Liver (tissue), 8 donors: ENCODE measurements at regions not wholly inside any gene's neighbourhood (a gene's known extent, or its start where the extent isn't known, plus 50 kb on each side); places are given as distances from the start of the nearest gene placed in this dataset.

Experiments
- DNase-seq: peaks from one replicate; pipeline ENCODE4 v3.0.0-alpha.2; 2017; ENCODE audit warnings: low spot score
- H3K27ac ChIP-seq, 2 donors: one replicate each; pipeline ENCODE4 v1.7.0; 2013; ENCODE audit warnings: inconsistent platforms in 2 of 2, low read length in 2 of 2, control low read depth in 1 of 2, low read depth in 1 of 2, mild to moderate bottlenecking in 1 of 2
- H3K27me3 ChIP-seq, 4 donors: one replicate each; pipeline versions ENCODE4 v1.6.1 to v1.7.0; 2013; ENCODE audit warnings: low read length in 3 of 4, inconsistent platforms in 1 of 4, mild to moderate bottlenecking in 1 of 4, moderate library complexity in 1 of 4; ENCODE audit not compliant: control insufficient read depth in 4 of 4, insufficient read depth in 4 of 4
- H3K36me3 ChIP-seq, 4 donors: one replicate each; pipeline versions ENCODE4 v1.6.1 to v1.7.0; 2013; ENCODE audit warnings: low read length in 3 of 4, mild to moderate bottlenecking in 3 of 4, low read depth in 1 of 4, moderate library complexity in 1 of 4; ENCODE audit not compliant: control insufficient read depth in 4 of 4, insufficient read depth in 3 of 4
- H3K4me1 ChIP-seq, 4 donors: one replicate each; pipeline versions ENCODE4 v1.6.1 to v1.7.0; 2013; ENCODE audit warnings: low read length in 3 of 4, mild to moderate bottlenecking in 3 of 4, moderate library complexity in 1 of 4; ENCODE audit not compliant: control insufficient read depth in 4 of 4, insufficient read depth in 4 of 4
- H3K4me3 ChIP-seq, 3 donors: one replicate each; pipeline versions ENCODE4 v1.6.1 to v1.7.0; 2013; ENCODE audit warnings: low read length in 3 of 3, control low read depth in 1 of 3, low read depth in 1 of 3, mild to moderate bottlenecking in 1 of 3
- H3K9ac ChIP-seq, 2 donors: one replicate each; pipeline ENCODE4 v1.7.0; 2013; ENCODE audit warnings: low read length in 2 of 2, mild to moderate bottlenecking in 2 of 2, moderate library complexity in 2 of 2, control low read depth in 1 of 2, low read depth in 1 of 2
- H3K9me3 ChIP-seq, 4 donors: one replicate each; pipeline versions ENCODE4 v1.6.1 to v1.7.0; 2013; ENCODE audit warnings: low read length in 3 of 4; ENCODE audit not compliant: control insufficient read depth in 4 of 4
- ATF3 ChIP-seq: IDR thresholded peaks from 2 replicates; pipeline ENCODE4 v1.6.1; 2016; ENCODE audit warnings: antibody characterized with exemption
- EGR1 ChIP-seq, 2 donors: IDR thresholded peaks; 2 replicates each; pipeline ENCODE4 v1.6.1; 2016 to 2018; ENCODE audit warnings: antibody characterized with exemption in 2 of 2, low read depth in 2 of 2
- FOXA1 ChIP-seq: IDR thresholded peaks from 2 replicates; pipeline ENCODE4 v1.6.1; 2016; ENCODE audit warnings: antibody characterized with exemption
- FOXA2 ChIP-seq: IDR thresholded peaks from 2 replicates; pipeline ENCODE4 v1.6.1; 2016; ENCODE audit warnings: antibody characterized with exemption
- HNF4A ChIP-seq, 2 donors: conservative IDR thresholded peaks; 2 replicates each; pipeline ENCODE4 v1.6.1; 2016; ENCODE audit warnings: antibody characterized with exemption in 2 of 2, mild to moderate bottlenecking in 2 of 2
- HNF4G ChIP-seq: IDR thresholded peaks from 2 replicates; pipeline ENCODE4 v1.6.1; 2016; ENCODE audit warnings: antibody characterized with exemption
- JUND ChIP-seq, 2 donors: IDR thresholded peaks; 2 replicates each; pipeline ENCODE4 v1.6.1; 2016; ENCODE audit warnings: antibody characterized with exemption in 2 of 2
- NR2F2 ChIP-seq: IDR thresholded peaks from 2 replicates; pipeline ENCODE4 v1.6.1; 2016; ENCODE audit warnings: antibody characterized with exemption
- RAD21 ChIP-seq, 2 donors: IDR thresholded peaks; 2 replicates each; pipeline ENCODE4 v1.6.1; 2016; ENCODE audit warnings: antibody characterized with exemption in 2 of 2, mild to moderate bottlenecking in 2 of 2
- REST ChIP-seq: IDR thresholded peaks from 2 replicates; pipeline ENCODE4 v1.6.1; 2016; ENCODE audit warnings: antibody characterized with exemption, mild to moderate bottlenecking
- RXRA ChIP-seq, 2 donors: IDR thresholded peaks; 2 replicates each; pipeline ENCODE4 v1.6.1; 2017 to 2018; ENCODE audit warnings: antibody characterized with exemption in 2 of 2, mild to moderate bottlenecking in 1 of 2
- SP1 ChIP-seq: IDR thresholded peaks from 2 replicates; pipeline ENCODE4 v1.6.1; 2018; ENCODE audit warnings: antibody characterized with exemption, mild to moderate bottlenecking
- TAF1 ChIP-seq: conservative IDR thresholded peaks from 2 replicates; pipeline ENCODE4 v1.6.1; 2016; ENCODE audit warnings: antibody characterized with exemption, mild to moderate bottlenecking
- YY1 ChIP-seq: IDR thresholded peaks from 2 replicates; pipeline ENCODE4 v1.6.1; 2016; ENCODE audit warnings: antibody characterized with exemption, mild to moderate bottlenecking
- ZBTB33 ChIP-seq: IDR thresholded peaks from 2 replicates; pipeline ENCODE4 v1.6.1; 2016; ENCODE audit warnings: antibody characterized with exemption
- WGBS: extraction: QIAGEN DNeasy Blood & Tissue Kit; methylation state at CpG from one replicate; pipeline ENCODE4 v1.1.7; 2013; 5-methylcytosine and 5-hydroxymethylcytosine counted together
- TF ChIP-seq, protein P1 (sequence below): IDR thresholded peaks from 2 replicates; pipeline ENCODE4 v1.6.1; 2016; ENCODE audit warnings: antibody characterized with exemption
- TF ChIP-seq, protein P2 (sequence below): fragments of 150-350 bp; IDR thresholded peaks from 2 replicates; pipeline ENCODE4 v1.5.1; 2017; ENCODE audit warnings: improper control_type of control experiment, low read depth, low read length; ENCODE audit not compliant: missing input control
- donor health status: healthy.
- donor health status: healthy.
- donor health status: healthy.
- donor health status: healthy.
- donor health status: healthy.

DNA sequence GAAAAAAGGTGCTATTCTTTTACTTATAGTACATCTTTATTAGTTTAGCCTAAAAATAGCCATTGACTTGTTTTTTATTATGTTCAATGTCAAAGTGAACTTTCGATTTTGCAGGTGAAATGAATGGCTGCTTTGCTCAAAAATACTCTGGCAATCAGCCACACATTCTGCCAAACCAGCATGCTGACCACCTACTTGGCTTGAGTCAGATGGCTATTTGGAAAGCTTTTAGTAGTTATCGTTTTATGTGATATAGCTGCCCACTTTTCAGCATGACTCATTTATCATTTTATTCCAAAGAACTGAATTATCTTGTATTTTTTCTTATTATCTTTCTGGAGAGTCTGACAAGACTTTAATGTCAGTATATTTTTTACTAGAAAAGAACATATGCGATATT, 1615.8 kb upstream of the TMEFF2 start:
- DNase-seq, result no peak
- Histone ChIP-seq H3K36me3 (no peaks in the 10 kb centered on the region), H3K27ac (no peak overlapping the region), H3K4me3 (no peak overlapping the region), H3K27me3 (no peaks in the 10 kb centered on the region), H3K9me3 (no peaks in the 10 kb centered on the region), H3K9ac (no peak overlapping the region), H3K4me1 (no peaks in the 10 kb centered on the region)
- no peak for TF ChIP-seq ZBTB33
- TF ChIP-seq HNF4A (conservative IDR thresholded peaks at IDR 0.05), result no peak
- TF ChIP-seq YY1, result no peak
- TF ChIP-seq, protein P1, sequence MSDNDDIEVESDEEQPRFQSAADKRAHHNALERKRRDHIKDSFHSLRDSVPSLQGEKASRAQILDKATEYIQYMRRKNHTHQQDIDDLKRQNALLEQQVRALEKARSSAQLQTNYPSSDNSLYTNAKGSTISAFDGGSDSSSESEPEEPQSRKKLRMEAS, result no peak
- TF ChIP-seq SP1, result no peak
- no peak for TF ChIP-seq FOXA1
- no peak for TF ChIP-seq HNF4G
- no peak for TF ChIP-seq RAD21 (IDR thresholded peaks at IDR 0.05)
- no peak for TF ChIP-seq TAF1
- no peak for TF ChIP-seq NR2F2
- no peak for TF ChIP-seq ATF3
- no peak for TF ChIP-seq RXRA (IDR thresholded peaks at IDR 0.05)
- TF ChIP-seq, protein P2, sequence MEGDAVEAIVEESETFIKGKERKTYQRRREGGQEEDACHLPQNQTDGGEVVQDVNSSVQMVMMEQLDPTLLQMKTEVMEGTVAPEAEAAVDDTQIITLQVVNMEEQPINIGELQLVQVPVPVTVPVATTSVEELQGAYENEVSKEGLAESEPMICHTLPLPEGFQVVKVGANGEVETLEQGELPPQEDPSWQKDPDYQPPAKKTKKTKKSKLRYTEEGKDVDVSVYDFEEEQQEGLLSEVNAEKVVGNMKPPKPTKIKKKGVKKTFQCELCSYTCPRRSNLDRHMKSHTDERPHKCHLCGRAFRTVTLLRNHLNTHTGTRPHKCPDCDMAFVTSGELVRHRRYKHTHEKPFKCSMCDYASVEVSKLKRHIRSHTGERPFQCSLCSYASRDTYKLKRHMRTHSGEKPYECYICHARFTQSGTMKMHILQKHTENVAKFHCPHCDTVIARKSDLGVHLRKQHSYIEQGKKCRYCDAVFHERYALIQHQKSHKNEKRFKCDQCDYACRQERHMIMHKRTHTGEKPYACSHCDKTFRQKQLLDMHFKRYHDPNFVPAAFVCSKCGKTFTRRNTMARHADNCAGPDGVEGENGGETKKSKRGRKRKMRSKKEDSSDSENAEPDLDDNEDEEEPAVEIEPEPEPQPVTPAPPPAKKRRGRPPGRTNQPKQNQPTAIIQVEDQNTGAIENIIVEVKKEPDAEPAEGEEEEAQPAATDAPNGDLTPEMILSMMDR, result no peak
- TF ChIP-seq FOXA2, result no peak
- TF ChIP-seq REST, result no peak
- no peak for TF ChIP-seq EGR1 (IDR thresholded peaks at IDR 0.05; ENCODE audit: low read depth in 2 of 2)
- 82% methylated on average over 3 of the region's 3 CpGs for WGBS

DNA sequence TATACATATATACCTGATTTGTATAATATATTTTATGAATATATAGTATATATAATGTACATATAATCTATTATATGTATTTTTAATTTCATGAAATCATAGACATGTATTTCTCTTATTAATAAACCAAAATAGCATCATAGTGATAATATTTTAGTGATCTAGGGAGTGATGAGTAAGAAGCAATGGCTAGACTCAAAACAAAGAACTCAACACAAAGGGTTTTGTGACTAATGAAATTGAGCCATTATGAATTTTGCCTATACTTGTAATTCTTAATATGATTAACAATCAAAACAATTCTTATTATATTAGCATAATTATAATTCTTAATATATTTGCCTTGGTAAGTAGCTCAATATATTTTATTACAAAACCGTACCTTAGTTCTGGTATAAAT, 1614.1 kb upstream of the TMEFF2 start:
- Histone ChIP-seq H3K4me3 (no peak overlapping the region), H3K27me3 (no peaks in the 10 kb centered on the region), H3K9me3 (no peaks in the 10 kb centered on the region), H3K4me1 (no peaks in the 10 kb centered on the region), H3K27ac (no peak overlapping the region), H3K9ac (no peak overlapping the region), H3K36me3 (no peaks in the 10 kb centered on the region)
- TF ChIP-seq RXRA (IDR thresholded peaks at IDR 0.05), result no peak
- TF ChIP-seq, protein P1, result no peak
- TF ChIP-seq JUND (IDR thresholded peaks at IDR 0.05), result no peak
- TF ChIP-seq NR2F2, result no peak
- TF ChIP-seq HNF4A (conservative IDR thresholded peaks at IDR 0.05), result no peak
- TF ChIP-seq, protein P2, result no peak
- TF ChIP-seq RAD21 (IDR thresholded peaks at IDR 0.05), result no peak
- no peak for TF ChIP-seq TAF1
- TF ChIP-seq ZBTB33, result no peak
- TF ChIP-seq EGR1 (IDR thresholded peaks at IDR 0.05; ENCODE audit: low read depth in 2 of 2), result no peak
- DNase-seq, result no peak
- WGBS, result 91% methylated on average over 1 of the region's 1 CpG
